ENCODE measurements at regions not wholly inside any gene's neighbourhood (a gene's known extent, or its start where the extent isn't known, plus 50 kb on each side); places are given as distances from the start of the nearest gene placed in this dataset.

DNA sequence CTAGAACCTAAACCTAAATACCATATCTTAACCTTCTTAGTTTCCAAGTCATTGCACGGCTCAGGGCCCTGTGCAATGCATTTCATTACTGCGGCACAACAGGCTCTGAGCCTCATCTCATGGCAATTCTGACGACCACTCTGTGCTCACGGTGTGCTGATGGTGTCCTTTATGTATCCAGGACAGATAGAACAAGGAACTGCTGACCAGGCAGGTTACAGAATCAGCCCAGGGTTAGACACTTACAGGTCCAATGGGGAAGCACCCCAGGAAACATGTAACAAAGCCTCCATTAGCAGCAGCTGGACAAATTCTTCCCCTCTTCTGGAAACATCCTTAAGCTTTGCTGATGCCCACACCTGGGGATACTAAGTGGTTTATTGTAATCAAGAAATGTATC lies 91.9 kb upstream of the NSMCE3 start:
- no peak for DNase-seq

DNA sequence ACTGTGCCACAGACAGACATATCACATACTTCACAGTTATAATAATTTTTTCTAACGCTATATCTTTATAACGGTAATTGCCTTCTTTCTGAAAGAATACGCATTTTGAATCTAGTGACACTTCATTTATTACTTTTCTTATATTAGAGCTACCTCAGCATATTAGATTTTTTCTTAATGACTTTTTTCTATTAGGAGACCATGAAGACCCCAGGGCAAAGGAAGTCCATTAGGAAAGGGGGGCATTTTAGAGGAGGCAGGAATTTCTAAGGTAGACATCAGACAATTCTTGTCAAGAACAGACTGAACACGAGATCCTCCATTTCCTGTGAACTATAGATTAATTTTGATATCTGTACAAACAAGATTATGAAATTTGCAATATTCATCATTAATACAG lies 90.5 kb upstream of the NSMCE3 start:
- DNase-seq, result no peak

DNA sequence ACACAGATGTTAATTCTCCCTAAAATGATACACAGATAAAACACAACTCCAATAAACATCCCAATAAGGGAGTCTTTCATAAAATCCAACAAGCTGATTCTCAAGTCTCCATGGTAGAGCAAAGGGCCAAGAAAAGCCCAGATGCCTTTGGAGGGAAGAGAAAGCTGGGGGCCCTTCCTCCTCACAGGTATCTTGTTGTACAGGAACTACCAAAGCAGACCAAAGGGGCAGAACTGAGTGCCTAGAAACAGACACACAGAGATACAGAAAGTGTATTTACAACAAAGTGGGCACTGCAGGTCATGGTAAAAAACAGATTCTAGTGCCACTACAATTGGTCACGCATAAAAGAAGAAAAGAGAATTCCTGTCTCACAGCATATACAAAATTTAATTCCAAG lies 87.2 kb upstream of the NSMCE3 start:
- no peak for DNase-seq

DNA sequence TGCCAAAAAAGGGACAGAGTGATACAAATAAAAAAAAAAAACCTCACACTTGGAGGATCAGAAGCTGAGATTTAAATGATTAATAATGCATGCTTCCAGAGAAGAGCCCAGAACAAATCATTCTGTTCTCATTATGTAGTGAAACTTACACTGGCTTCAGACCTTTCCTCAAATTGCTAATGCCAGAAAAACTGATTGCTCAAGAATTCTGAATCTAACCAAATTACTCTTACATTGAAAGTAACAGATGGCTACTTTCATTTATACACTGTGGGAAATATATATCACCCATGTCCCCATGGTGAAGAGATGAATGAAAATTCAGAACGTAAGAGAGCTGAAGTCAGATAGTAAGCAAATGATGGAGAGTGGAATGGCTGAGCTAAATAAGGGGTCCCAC lies 85.9 kb upstream of the NSMCE3 start:
- DNase-seq, result no peak

DNA sequence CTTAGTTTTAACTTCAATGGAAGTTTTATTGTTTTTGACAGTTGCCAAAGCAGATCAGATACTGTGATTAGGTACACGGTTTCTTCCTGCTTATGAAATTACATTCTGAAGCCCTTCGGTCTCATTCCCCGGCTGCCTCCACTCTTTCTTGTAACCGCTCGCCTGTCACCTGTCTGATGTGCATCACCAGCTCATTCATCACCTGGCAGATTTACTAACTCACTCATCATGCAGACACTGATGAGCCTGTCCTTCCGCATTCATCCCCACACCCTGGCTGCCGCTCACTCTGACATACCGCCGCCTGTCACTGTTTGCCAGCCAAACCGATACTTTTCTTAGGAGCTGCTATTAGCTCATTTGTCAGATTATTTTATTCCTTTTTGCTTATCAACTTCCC lies 82.8 kb upstream of the NSMCE3 start:
- DNase-seq, result no peak

DNA sequence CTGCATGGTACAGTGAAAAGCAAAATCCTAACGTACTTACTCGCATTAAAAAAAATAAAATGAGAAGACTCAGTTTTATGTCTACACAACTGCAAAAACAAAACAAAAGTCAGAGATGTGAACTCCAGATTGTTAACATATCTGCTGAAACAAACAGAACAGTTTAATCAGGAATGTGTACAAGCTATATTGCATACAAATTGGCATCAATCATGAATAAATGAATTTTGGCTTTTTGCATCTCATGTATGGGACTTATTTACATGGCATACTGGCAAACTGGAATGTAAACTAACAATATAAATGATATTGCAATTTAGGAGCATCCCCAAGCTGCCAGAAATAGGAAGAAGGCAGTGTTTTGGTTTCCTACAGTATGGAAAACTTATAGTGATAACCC lies 79.6 kb upstream of the NSMCE3 start:
- DNase-seq, result no peak

DNA sequence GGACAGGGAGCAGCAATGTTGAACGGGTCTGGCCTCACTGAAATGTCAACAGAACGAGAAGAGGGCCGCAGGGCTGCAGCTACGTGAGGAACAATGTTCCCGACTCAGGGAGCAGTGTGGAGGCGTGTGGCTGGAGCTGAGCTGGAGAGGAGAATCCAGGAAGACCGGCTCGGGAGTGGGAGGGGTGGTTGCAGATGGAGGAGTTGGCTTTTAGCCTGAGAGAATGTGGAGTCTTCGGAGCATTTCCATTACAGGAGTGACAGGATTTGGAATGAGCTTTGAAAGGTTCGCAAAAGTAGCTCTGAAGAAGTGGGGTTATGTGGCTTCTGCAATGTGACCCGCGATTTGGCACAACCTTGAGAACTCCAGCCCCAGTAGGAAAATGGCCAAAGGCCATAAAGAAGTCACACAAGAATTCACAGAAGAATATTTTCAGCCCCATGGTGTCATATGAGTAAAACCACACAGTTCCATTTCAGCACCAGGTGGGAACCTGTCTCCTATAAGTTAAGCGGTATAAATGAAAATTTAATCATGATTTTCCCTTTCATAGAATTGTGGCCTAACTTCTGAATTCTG lies 78.8 kb upstream of the NSMCE3 start:
- peak; percentile 88 for DNase-seq

DNA sequence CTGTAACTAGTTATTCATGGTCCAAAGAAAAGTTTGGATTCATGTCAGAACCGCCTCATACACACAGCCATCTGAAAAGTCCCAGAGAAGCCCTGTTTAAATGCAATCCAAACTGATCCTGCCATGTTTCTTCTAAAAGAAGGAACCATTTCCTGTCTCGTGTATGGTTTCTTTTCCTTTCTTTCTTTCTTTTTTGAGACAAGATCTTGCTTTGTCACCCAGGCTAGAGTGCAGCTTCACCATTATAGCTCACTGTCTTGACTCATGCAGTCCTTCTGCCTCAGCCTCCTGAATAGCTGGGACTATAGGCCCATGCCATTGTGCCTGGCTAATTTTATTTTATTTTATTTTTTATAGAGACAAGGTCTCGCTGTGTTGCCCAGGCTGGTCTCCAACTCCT lies 77.4 kb upstream of the NSMCE3 start:
- DNase-seq, result no peak

DNA sequence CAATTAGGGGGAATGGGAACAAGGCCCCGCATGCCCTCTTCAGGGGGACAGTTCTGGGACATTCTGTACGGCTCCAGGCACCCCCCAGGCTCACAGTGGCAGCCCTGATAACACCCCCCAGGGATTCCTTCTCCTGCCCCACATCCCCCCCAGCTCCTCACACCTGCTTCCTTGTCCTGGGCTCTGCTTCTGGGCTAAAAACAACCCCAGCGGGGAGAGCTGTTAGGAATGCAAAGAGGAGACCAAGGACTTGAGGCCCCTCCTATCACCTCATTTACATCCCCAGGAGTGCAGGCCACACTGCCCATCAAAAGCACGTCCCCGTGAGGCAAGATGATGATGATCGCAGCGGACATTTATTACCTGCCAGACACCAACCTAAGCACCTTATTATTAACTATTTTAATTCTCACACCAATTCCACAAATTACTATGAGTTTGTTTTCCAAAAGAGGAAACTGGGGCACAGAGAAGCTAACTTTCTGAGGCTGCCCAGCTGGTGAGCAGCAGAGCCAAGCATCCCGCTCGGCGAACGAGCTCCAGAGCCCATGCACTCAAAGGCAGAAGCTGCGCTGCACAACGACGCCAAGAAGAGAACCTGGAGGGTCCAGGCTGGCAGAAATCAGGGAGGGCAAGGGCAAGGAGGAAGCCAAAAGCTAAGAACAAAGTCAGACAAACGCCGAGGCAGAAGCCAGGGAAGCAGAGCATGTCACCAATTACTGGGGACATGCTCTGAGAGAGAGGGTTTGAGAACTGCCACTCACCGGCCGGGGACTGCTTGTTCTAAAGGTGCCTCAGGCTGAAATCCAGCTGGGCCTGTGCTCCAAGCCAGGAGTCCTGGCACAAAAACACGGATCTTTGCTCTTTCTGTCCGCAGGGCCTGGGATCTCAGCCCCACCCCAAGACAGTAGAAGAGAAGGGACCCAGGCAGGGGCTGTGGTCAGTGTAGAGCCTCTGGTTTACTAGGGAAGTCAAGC lies 76.2 kb upstream of the NSMCE3 start:
- DNase-seq, result peak; percentile 21

DNA sequence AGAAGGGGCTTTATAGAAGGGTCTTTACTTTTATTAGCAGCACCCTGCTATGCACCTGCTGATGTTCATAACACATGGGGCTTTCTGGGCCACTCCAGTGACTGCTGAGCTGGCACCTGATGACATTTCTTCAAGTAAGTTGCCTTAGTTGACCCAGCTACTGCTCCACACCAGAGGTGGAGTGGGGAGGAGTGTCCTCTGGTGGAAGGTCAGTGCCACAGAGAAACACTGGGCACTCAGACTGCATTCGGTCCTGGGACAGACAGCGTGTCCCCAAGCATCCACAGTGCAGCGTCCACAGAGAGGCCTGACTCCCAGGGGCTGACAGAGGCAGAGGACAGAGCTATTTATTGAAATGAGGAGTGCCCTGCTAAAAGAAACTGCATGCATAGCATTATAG lies 74.9 kb upstream of the NSMCE3 start:
- no peak for DNase-seq

DNA sequence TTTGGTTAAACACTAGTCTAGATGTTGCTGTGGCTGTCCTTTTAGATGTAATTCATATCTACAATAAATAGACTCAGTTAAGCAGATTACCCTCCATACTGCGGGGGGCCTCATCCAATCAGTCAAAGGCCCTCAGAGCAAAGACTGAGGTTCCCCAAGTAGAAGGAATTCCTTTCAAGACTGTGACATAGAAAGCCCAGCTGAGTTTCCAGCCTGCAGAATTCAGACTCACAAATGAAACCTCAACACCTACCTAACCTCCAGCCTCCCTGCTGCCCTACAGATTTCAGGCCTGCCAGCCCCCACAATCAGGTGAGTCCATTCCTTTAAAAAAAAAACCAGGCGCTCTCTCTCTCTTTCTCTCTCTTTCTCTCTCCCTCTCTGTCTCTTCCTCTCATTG lies 73.6 kb upstream of the NSMCE3 start:
- DNase-seq, result no peak

DNA sequence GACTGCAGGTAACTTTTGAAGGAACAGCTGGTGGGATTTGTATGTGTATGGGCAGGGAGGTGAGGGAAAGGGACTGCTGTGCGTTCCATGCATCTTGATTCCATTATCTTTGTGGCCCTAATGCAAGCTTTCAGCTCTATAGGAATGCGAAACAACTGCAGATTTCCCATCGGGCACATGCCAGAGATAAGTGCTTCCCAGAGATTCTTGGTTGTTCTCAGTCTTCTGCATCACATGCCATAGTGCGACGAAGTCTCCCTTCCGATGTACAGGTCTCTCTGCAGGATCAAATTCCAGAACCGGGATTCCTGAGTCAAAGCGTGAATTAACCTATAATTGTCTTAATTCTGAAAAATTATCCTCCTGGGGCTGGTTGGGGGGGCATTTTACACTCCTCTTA lies 72.6 kb upstream of the NSMCE3 start:
- DNase-seq, result no peak

DNA sequence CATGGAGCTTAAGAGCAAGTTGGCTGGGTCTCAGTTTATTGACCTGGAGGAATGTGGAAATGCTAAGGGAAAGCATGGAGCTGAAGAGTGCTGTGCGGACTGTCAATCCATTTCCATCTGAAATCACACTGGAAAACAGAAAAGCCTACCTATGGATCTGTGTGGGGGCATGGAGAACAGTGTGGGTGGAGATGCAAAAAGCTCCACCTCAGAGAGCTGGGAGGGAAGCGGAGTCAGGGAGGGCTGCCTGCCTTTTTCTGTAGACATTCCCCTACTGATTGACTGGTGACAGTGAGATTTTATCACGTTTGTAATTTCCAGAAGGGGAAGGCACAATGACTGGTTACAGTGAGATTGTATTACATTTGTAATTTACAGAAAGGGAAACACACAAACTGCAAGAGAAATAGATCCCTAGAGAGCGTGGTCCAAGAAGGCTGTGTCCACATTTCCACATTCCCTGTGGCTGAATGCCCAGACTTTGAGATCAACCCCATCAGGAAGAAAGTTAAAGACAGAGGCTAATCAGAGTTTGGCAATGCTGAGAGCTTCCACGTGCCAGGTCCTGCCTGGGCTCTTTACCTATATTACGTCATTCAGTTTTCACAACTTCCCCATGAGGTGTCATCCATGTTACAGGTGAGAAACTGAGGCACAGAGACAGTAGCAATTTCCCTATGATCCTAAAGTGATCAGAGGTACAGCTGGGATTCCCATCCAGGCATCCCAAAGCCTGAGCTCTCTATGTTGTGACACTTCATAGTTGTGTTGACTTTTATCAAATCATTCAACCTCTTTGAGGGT lies 67.7 kb upstream of the NSMCE3 start:
- DNase-seq, result peak; percentile 63

DNA sequence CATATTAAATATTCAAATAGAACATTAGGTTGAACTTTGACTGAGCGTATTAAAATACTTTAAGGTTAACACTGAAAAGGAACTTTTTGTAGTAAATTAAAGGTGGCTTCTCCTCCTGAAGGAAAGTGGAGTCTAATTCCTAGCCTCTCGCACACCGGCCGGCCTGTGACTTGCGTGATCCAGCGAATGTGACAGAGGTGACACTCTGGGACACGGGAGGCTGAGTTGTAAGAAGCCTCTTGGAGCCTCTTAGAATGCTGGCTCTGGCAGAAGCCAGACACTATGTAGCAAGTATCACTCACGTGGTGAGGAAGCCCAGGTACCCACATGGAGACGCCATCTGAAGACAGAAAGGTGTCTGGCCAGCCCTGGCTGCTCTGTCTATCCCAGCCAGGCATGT lies 64.9 kb upstream of the NSMCE3 start:
- DNase-seq, result no peak

DNA sequence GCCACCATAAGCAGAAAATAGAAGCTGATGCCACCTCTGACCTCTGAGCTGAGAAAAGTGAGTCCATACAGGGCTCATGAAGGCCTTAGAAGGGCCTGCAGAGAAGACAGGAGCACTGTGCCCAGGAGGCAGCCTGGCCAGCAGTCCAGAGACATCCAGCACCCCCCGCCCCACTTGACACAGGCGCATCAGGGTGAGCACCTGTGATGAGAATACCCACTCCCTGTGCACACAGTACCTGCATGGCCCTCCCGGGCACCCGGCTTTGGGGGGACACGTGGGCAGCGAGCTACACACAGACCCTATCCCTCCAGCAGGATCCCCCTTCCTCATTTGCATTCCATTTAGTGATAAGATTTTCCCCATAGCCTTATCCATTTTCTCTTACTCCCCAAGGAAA lies 63.6 kb upstream of the NSMCE3 start:
- DNase-seq, result no peak

DNA sequence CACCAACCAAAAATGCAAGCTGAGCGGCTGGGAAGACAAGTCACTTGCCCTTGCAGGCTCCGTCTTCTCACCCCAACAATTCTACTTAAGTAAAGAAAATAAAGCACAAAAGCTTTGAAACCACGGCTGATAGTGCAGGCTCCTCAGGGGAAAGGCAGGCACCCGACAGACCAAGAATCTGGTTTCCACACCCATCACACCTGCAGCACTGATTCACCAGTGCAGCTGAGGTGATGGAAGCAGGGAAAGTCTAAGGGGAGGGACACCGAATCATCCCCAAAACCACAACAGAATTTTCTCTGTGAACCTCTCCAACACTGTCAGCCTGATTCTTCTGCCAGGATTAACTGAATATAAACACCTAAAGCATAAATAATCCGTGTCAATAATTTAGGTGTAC lies 62.0 kb upstream of the NSMCE3 start:
- no peak for DNase-seq

DNA sequence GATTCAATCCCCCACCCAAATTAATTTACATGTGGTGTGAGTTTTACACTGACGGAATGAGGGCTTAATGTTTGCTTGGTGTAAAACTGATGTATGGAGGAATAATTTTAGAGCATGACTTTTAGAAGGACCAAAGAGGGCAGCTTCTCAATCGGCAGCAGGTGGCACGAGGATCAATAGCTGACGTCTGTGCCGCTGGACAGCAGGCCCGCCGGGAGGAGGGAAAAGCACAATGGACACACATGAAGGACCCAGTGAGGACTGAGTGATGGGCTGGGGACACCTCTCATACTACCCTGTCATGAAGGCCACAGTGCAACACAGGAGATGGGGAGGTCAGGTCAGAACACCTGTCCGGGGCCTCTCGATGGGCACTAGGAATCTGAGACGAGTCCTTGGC lies 61.4 kb upstream of the NSMCE3 start:
- DNase-seq, result no peak

DNA sequence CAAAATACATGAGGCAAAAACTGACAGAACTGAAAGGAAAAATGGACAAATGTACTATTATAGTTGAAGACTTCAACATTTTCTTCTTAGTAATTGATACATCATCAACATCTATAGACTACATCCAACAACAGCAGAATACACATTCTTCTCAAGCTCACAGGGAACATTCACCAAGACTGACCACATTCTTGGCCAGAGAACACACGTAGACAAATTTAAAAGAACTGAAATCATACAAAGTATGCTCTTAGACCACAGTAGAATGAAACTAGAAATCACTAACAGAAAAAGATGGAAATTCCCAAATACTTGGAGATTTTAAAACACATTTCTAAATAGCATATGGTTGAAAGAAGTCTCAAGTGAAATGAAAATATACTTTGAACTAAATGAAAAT lies 55.1 kb upstream of the NSMCE3 start:
- DNase-seq, result no peak

DNA sequence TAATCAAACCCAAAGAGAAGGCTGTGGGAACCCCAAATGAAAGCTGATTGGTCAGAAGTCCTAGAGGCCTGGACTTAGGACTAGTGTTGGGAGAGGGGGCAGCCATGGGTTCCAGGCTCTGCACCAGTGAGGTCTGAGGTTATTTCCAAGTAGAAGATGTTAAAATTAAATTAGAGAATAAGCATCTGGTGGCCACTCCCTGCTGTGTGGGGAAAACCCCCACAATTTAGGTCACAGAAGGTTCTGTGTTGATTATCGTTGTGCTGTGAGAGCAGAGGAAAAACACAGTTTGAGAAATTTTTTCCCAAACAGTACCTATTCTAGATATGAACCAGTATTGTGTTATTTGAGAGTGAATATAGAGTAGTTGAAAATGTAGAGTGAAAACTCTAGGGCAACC lies 53.9 kb upstream of the NSMCE3 start:
- DNase-seq, result no peak

DNA sequence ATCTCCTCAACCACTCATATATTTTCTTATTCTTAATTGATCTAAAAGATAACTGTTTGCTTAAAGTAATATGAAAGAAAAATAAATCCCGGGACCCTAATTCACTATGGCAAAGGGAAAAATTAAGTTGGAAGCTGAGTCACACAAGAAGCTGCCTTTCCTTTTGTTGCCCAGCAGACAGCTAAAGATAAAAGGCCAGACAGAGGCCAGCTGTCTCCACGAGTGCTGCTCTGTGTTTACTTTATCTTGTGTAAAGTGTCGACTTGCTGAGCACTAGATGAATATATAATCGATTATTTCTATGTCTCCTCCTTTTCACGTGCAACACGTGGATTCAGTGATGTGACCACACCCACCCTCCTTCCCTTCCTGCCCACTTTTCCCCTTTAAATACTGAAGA lies 52.8 kb upstream of the NSMCE3 start:
- DNase-seq, result no peak

DNA sequence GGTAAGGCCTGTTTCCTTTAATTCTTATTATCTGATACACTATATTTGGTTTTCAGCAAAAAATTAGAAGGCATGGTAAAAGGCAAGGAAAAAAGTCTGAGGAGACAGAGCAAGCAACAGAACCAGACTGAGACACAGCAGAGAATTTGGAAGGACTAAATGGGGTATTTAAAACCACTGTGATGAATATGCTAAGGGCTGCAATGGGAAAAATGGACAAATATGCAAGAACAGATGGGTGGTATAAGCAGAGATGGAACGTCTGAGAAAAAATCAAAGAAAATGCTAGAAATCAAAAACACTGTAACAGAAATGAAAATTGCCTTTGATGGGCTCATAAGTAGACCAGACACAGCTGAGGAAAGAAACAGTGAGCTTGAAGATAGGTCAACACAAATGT lies 50.8 kb upstream of the NSMCE3 start:
- DNase-seq, result no peak

DNA sequence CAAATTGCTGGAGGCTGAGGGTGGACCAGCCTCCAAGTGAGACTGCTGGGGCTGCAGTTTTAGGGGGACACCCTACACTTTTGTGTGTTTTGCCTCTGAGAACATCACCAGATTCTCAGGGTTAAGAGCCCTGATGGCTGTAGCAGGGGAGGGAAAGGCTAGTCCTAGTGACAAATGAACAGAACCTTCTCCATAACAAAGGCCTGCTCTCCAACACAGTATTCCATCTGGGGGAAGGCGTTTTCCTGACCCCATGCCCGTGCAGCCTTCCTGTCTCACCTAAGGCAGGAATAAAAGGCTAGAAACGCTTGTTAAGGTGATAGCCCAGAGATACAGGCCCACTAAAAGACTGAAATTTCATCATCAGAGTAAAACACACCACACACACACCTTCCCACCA lies 50.2 kb upstream of the NSMCE3 start:
- DNase-seq, result no peak

Measured in tongue (tissue), 1 donor.